ENCODE measurements at regions not wholly inside any gene's neighbourhood (a gene's known extent, or its start where the extent isn't known, plus 50 kb on each side); places are given as distances from the start of the nearest gene placed in this dataset.
A peak's percentile ranks its signal among the peaks of the same experiment; 100 is the strongest.

GRCh38 chr2:103484906-103485305 lies 723.1 kb downstream of the TMEM182 start:
- Histone ChIP-seq H3K18ac (ENCODE audit: extremely low read depth, low read length) (no peak overlapping the region), H3K79me1 (ENCODE audit: low read depth, low read length) (no peaks in the 10 kb centered on the region), H2BK15ac (ENCODE audit: low read length) (no peak overlapping the region), H3K23me2 (ENCODE audit: low read depth, low read length) (no peaks in the 10 kb centered on the region), H2AFZ (ENCODE audit: low read length) (peak overlapping the region; percentile 80; the same call in 1 of the 2 replicates), H2BK120ac (replicated peaks; ENCODE audit: low read depth, low read length) (no peak overlapping the region), H3K27me3 (replicated peaks in 1 of 4; ENCODE audit: control insufficient read depth in 3 of 4, extremely low read depth in 1 of 4, insufficient read depth in 3 of 4, low read length in 3 of 4) (no peaks in the 10 kb centered on the region), H4K5ac (ENCODE audit: insufficient read length, low read depth, low read length) (no peak overlapping the region), H3K9ac (replicated peaks in 1 of 4; ENCODE audit: extremely low read depth in 1 of 4, low read depth in 3 of 4, low read length in 3 of 4) (no peak overlapping the region), H3K36me3 (ENCODE audit: control insufficient read depth in 2 of 4, insufficient read depth in 4 of 4, low read length in 3 of 4) (no peaks in the 10 kb centered on the region), H3K14ac (ENCODE audit: insufficient read length) (no peak overlapping the region), H3K9me3 (ENCODE audit: insufficient read depth in 2 of 2, low read depth in 1 of 2, low read length in 1 of 2) (no peaks in the 10 kb centered on the region), H4K91ac (replicated peaks; ENCODE audit: insufficient read length, low read length) (no peak overlapping the region), H2BK20ac (ENCODE audit: low read length) (no peak overlapping the region), H4K8ac (ENCODE audit: extremely low read depth, insufficient read depth, low read length) (no peak overlapping the region), H4K20me1 (replicated peaks in 1 of 2; ENCODE audit: control insufficient read depth in 1 of 2, insufficient read depth in 2 of 2, low read length in 2 of 2) (no peaks in the 10 kb centered on the region), H3K4me3 (ENCODE audit: extremely low read depth in 1 of 4, insufficient read depth in 2 of 4, low read depth in 3 of 4, low read length in 4 of 4) (no peak overlapping the region), H2BK5ac (ENCODE audit: low read depth, low read length) (no peak overlapping the region), H2AK5ac (ENCODE audit: low read depth, low read length) (no peak overlapping the region), H3K27ac (ENCODE audit: low read depth, low read length) (no peak overlapping the region), H3K56ac (replicated peaks; ENCODE audit: insufficient read length, low read depth, low read length) (no peak overlapping the region), H2BK12ac (ENCODE audit: low read depth, low read length) (no peak overlapping the region), H3K4me1 (replicated peaks in 1 of 4; ENCODE audit: control insufficient read depth in 3 of 4, insufficient read depth in 4 of 4, low read length in 3 of 4) (no peaks in the 10 kb centered on the region), H3K4ac (replicated peaks; ENCODE audit: insufficient read length, low read depth, low read length) (no peak overlapping the region), H3K79me2 (ENCODE audit: control insufficient read depth in 1 of 2, insufficient read depth in 2 of 2, low read length in 2 of 2) (no peaks in the 10 kb centered on the region; a peak in 1 of 4 replicates), H3K23ac (ENCODE audit: insufficient read length) (no peak overlapping the region), H3K4me2 (ENCODE audit: insufficient read depth in 1 of 2, low read depth in 2 of 2, low read length in 2 of 2) (no peak overlapping the region)
- CTCF ChIA-PET (ENCODE audit: partially characterized antibody): no interaction called here
- no peak for DNase-seq (ENCODE audit: low read depth in 1 of 2, low spot score in 2 of 2)
- 95% methylated on average over 1 of the region's 1 CpG; no CpG with 5 or more reads in 1 of the 2 experiments for WGBS, 2 experiments (ENCODE audit: extremely low coverage in 1 of 2, insufficient coverage in 1 of 2, insufficient read length in 1 of 2, insufficient replicate concordance in 2 of 2, low coverage in 1 of 2, low lambda C conversion rate in 2 of 2, missing lambda C conversion rate in 1 of 2)
- POLR2A ChIA-PET (ENCODE audit: partially characterized antibody): no interaction called here
- FAIRE-seq: no peak
- no peak for TF ChIP-seq CREB1 (IDR thresholded peaks at IDR 0.05)
- TF ChIP-seq PHF8 (conservative IDR thresholded peaks at IDR 0.05; ENCODE audit: low read depth, low read length): no peak
- no peak for TF ChIP-seq CTCF (IDR thresholded peaks at IDR 0.05; ENCODE audit: control extremely low read depth in 1 of 3, insufficient read depth in 1 of 3, low read depth in 1 of 3, low read length in 3 of 3)
- no peak for TF ChIP-seq SUZ12 (IDR thresholded peaks at IDR 0.05; ENCODE audit: low read length)
- no peak for TF ChIP-seq RNF2 (IDR thresholded peaks at IDR 0.05; ENCODE audit: borderline replicate concordance, low read depth, low read length, missing control alignments, poor library complexity, severe bottlenecking)
- no peak for TF ChIP-seq BCL11A (IDR thresholded peaks at IDR 0.05; ENCODE audit: low read depth in 2 of 2, low read length in 2 of 2)
- no peak for TF ChIP-seq HDAC6 (IDR thresholded peaks at IDR 0.05; ENCODE audit: low read depth, low read length)
- no peak for TF ChIP-seq KDM5A (IDR thresholded peaks at IDR 0.05; ENCODE audit: low read length)
- no peak for TF ChIP-seq TBP (IDR thresholded peaks at IDR 0.05; ENCODE audit: low read depth, low read length)
- TF ChIP-seq MAX (IDR thresholded peaks at IDR 0.05): no peak
- TF ChIP-seq CEBPB (IDR thresholded peaks at IDR 0.05; ENCODE audit: low read depth, low read length): no peak
- no peak for TF ChIP-seq JUND (IDR thresholded peaks at IDR 0.05; ENCODE audit: low read length)
